ENCODE measurements at regions not wholly inside any gene's neighbourhood (a gene's known extent, or its start where the extent isn't known, plus 50 kb on each side); places are given as distances from the start of the nearest gene placed in this dataset.

GRCh38 chr6:167462514-167463312 lies 137.8 kb downstream of the TTLL2 start:
- no peak for TF ChIP-seq YY1 (tag by site-specific recombination; IDR thresholded peaks at IDR 0.05)
- TF ChIP-seq CTCF (tag by site-specific recombination; IDR thresholded peaks at IDR 0.05): no peak
- TF ChIP-seq ZNF785 (tag by site-specific recombination; IDR thresholded peaks at IDR 0.05): no peak
- TF ChIP-seq ZNF10 (tag by site-specific recombination; IDR thresholded peaks at IDR 0.05): no peak
- TF ChIP-seq ZNF138 (tag by site-specific recombination; IDR thresholded peaks at IDR 0.05; ENCODE audit: borderline replicate concordance): no peak
- no peak for TF ChIP-seq ZNF629 (tag by site-specific recombination; IDR thresholded peaks at IDR 0.05)

Measured in HEK293 (cell line).